HG02840 (cell line): ENCODE measurements at regions not wholly inside any gene's neighbourhood (a gene's known extent, or its start where the extent isn't known, plus 50 kb on each side); places are given as distances from the start of the nearest gene placed in this dataset.

Experiments used
- ATAC-seq: cut with Tn5 transposase; IDR thresholded peaks from one replicate; pipeline ENCODE4 v1.9.1; 2021; ENCODE audit warnings: mild to moderate bottlenecking, moderate library complexity, moderate number of reproducible peaks; ENCODE audit not compliant: unreplicated experiment, low FRiP score

- no peak for ATAC-seq
Observed at GRCh38 chr2:211049321-211050018, 493.1 kb downstream of the CPS1 start.

GRCh38 chr2:211055438-211055837 lies 499.0 kb downstream of the CPS1 start:
- ATAC-seq = no peak

DNA sequence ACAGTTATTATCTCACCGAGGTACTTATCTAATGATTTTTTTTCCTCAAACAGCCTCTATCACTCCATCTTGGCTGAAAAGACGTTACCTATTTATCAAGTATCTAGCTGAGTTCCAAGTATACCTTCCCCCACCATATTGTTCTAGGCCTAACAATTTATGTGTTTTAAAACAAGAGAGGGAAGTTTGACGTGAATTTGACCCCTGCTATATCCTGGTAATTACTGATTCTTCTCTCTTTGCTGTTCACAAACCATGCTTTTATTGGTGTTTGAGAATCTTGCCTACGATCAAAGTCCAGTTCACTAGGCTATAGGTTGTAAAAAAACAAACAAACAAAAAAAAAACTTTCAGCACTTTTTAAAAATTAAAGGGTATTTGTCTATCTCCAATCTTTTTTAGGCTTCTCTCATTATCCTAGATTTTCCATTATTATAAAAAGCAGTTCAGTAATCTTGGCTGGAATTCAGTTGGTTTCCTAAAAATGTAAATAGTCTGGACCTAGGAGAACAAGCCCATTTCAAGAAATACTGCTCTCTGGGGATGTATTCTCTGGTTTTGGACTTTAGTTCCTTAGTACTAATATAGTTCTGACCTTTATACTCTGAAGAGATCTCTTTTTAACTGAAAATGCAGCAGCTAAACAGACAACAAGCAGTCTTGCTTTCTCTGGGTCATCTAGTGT lies 505.4 kb downstream of the CPS1 start:
- ATAC-seq = no peak

DNA sequence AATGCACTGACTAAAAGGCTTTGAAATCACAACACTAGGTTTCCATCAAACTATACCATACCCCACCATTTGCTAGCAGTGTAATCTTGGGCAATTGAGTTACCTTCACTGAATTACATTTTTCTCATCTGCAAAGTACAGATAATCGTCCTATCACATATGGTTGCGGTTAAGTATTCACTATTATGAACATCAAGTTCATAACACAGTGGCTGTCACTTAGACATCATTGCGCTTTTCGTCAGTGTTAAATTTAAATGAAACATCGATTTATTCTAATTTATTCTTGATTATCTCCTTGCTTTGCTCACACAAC lies 505.9 kb downstream of the CPS1 start:
- ATAC-seq = no peak

DNA sequence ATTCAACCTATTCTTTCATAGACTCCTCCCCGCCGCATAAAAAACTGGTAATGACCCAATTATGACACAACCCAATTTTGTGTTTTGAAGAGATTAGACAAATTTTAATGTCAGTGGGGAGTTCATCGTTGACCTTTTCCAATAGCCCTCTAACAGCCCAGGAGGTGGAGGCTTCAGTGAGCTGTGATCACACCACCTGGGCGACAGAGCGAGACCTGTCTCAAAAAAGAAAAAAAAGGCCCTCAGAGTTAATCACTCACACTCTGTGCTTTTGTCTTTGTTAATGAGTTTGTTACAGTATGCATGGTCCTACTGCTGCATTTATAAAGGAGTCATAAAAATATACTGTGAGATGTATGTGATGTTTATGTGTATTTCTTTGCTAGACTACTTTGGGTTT lies 510.6 kb downstream of the CPS1 start:
- ATAC-seq = no peak

- no peak for ATAC-seq
Observed at GRCh38 chr2:211068108-211068780, 511.8 kb downstream of the CPS1 start.

DNA sequence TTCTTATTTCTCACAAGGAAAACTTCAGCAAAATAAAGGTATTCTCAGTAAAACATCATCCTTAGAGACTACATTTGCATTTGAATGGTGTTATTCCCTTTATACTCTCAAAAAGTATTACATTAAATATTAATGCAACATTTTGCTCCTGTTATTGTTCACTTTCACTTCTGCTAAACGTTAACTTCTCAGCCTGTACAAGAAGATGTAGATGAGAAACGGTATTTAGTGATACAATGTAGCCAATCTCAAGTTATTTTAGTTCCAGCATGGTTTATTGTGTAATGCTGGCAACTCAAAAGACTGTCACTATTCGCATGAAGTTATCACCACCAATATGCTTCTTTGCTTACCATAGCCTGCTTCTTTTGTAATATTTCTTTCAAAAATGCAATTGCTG lies 514.1 kb downstream of the CPS1 start:
- ATAC-seq = no peak

GRCh38 chr2:211077216-211077767 lies 520.9 kb downstream of the CPS1 start:
- no peak for ATAC-seq

DNA sequence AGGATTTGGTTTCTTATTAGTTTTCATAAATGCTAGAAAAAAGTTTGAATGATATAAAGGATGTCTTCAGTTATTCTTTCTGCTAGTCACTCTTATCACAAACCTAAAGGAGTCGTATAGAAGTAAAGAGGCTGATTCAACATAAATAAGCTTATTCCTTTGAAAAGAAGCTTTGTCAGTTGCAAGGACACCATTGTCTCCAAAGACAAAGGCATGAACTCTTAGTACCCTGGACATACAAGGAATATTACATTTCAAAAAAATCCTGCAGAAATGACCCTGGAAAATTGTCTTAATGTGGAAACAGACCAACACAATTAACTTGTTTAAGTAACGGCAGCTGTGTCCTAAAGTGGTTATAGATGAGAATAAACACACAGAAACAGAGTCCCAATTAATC lies 528.0 kb downstream of the CPS1 start:
- ATAC-seq = no peak

DNA sequence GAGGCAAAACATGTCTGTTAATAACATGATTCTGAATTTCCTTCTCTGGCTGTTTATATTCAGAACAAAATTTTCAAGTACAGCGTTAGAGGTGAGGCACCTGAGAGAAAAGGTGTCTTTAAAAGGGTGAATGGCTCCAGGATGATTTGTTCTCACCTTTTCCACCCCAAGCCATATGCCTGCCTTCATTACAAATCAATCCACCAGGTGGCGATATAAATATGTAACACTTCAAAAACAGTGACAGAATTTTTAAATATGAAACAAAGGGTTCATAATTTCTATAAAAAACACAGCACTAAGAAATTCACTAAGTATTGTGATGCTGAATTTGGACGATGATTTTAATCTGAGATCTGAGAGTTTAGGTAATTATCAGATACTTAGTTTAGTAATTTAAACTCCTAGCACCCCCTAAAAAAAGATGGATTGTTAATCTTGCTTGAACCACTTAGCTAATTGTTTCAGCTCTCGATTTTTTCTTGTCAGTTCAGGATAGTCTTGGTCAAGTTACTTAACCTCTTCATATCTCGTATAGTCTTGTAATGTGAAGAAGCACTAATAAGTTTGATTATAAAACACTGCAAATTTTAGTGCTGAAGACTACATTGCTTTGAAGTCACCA lies 528.8 kb downstream of the CPS1 start:
- ATAC-seq = no peak

GRCh38 chr2:211086049-211086448 lies 529.6 kb downstream of the CPS1 start:
- no peak for ATAC-seq

DNA sequence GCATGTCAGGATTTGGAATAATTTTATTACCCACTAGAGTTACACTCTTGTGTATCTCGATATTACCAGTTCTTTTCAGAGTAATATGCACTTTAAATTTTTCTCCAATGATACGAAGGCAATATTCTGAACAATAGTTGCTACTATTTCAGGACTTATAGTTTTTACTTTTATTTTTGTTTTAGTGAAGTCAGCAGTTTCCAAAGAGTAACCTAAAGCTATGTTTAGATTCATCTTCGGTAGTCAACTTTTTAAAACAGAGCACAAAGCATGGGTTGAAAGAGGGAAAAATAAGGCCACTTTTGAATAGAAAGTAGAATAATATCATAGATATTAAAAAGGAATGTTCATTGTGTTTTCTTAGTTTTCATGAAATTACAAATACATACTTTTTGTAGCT lies 532.7 kb downstream of the CPS1 start:
- no peak for ATAC-seq

DNA sequence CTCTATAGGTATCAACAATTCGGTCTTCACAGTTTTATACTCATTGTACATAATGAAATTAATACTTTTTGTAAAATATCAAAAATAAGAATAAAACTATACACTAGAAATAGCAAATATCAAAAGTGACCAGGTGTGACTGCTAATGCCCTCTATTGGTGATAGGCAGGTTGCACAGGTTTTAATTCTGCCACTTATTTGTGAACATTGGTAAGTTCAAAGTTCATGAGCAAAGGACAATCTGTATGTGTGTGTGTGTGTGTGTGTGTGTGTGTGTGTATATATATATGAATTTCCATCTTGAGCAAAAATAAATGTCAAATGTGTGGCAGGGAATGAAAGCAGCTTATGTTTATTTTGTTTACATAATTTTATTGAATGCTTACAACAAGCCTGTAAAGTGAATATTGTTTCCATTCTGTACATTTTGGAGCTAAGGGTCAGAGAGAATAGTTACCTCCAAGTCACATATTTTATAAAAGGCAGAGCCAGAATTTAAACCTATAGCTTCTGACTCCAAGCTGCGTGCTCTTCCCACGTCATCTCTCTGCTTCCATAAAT lies 537.4 kb downstream of the CPS1 start:
- ATAC-seq = no peak

- no peak for ATAC-seq
Observed at GRCh38 chr2:211103989-211104388, 547.6 kb downstream of the CPS1 start.

- ATAC-seq = no peak
Observed at GRCh38 chr2:211113334-211114175, 557.2 kb downstream of the CPS1 start.

GRCh38 chr2:211114826-211115455 lies 558.5 kb downstream of the CPS1 start:
- no peak for ATAC-seq

- no peak for ATAC-seq
Observed at GRCh38 chr2:211117026-211117425, 560.6 kb downstream of the CPS1 start.

DNA sequence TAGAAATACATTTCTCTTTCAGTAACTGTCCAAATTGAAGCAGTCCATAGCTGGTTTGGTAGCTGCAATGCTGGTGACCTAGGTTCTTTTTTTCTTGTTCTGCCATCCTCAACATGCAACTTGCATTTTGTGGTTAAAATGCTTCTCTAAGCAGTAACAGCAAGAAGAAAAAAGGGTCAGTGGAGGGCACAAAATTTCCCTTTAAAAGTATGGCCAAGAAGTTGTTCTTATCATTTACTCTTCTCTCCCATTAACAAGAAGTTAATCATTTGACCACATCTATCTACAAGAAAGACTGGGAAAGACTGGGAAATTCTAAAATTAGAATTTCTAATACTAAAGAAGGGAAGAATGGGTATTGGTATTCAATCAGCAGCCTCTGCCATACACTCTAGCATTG lies 569.9 kb downstream of the CPS1 start:
- ATAC-seq = no peak

DNA sequence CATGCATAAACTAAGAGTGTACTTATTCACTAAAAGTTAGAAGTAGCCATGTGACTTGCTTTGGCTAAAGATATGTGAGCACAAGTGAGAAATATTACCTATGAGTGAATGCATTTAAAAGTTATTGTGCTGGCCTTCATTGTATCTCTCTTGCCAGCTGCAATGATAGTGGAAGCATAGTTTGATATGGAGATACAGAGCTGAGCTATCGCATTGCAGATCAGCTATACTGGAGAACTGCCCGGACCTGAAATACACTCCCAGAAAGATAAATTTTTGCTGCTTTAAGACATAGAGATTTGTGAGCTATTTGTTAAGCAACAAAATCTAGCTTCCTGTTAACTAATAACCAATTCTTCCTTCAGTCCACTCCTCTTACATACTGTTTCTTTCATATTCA lies 571.1 kb downstream of the CPS1 start:
- ATAC-seq = no peak

DNA sequence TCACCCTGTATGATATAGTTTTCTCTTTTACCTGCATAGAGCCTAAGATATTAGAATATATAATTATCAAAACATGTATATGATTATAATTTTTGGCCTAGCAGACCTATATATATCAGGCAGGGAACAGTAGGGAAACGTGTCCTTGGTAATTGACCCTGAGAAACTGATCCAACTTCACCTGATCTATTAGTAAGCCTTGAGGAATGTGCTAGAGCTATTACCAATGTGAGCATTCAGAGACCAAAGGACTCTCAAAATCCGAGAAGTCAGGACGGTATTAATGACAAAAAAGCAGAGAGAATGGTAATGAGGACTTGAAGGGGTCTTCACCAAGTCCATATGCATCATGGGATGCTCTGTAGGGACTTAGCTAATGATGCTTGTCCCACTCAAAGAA lies 571.9 kb downstream of the CPS1 start:
- ATAC-seq = no peak
